OCI-LY3 (cell line): ENCODE measurements at regions not wholly inside any gene's neighbourhood (a gene's known extent, or its start where the extent isn't known, plus 50 kb on each side); places are given as distances from the start of the nearest gene placed in this dataset.

Source experiments
- H2AFZ ChIP-seq: fragments of 200-600, 300-600 bp; shearing (Covaris generic); 2 replicates; pipeline ENCODE4 v1.6.0; 2014; ENCODE audit warnings: antibody characterized with exemption, low read depth, low read length
- H3K27ac ChIP-seq: fragments of 200-600, 300-600 bp; sonication (generic); 2 replicates; pipeline ENCODE4 v1.5.1; 2014; ENCODE audit warnings: mild to moderate bottlenecking, low read length, moderate library complexity, mixed read lengths
- H3K27me3 ChIP-seq: fragments of 200-600, 300-600 bp; sonication (generic); 2 replicates; pipeline ENCODE4 v1.6.1; 2014; ENCODE audit warnings: low read depth, low read length, mixed read lengths
- H3K36me3 ChIP-seq: fragments of 200-600, 300-600 bp; sonication (generic); replicated peaks from 2 replicates; pipeline ENCODE3; 2014; ENCODE audit warnings: low read depth, low read length, mixed read lengths
- H3K4me1 ChIP-seq: fragments of 300-600, 200-600 bp; sonication (generic); 2 replicates; pipeline ENCODE4 v1.6.1; 2014; ENCODE audit warnings: low read length, mixed read lengths
- H3K4me2 ChIP-seq: fragments of 200-600, 300-600 bp; sonication (generic); 2 replicates; pipeline ENCODE4 v1.6.1; 2014; ENCODE audit warnings: low read length, mixed read lengths
- H3K4me3 ChIP-seq: fragments of 300-600, 200-600 bp; sonication (generic); 2 replicates; pipeline ENCODE4 v1.5.1; 2014; ENCODE audit warnings: antibody characterized with exemption, mild to moderate bottlenecking, low read length, moderate library complexity
- H3K79me2 ChIP-seq: fragments of 300-600, 200-600 bp; shearing (Covaris generic); 2 replicates; pipeline ENCODE4 v1.6.1; 2014; ENCODE audit warnings: mild to moderate bottlenecking, low read length, mixed read lengths
- H3K9ac ChIP-seq: fragments of 300-600, 200-600 bp; shearing (Covaris generic); 2 replicates; pipeline ENCODE4 v1.6.0; 2014; ENCODE audit warnings: mild to moderate bottlenecking, low read length, moderate library complexity
- H3K9me3 ChIP-seq: fragments of 200-600, 300-600 bp; shearing (Covaris generic); 2 replicates; pipeline ENCODE4 v1.6.1; 2014; ENCODE audit warnings: low read length, mixed read lengths; ENCODE audit not compliant: insufficient read depth
- H4K20me1 ChIP-seq: fragments of 200-600, 300-600 bp; sonication (generic); 2 replicates; pipeline ENCODE4 v1.6.1; 2016; ENCODE audit warnings: low read length, mixed read lengths; ENCODE audit not compliant: insufficient read depth
- EZH2phosphoT487 ChIP-seq: fragments of 200-600 bp; shearing (Covaris generic); IDR thresholded peaks from 2 replicates; pipeline ENCODE4 v1.6.1; 2018; ENCODE audit warnings: antibody characterized with exemption, mixed run types, low read depth
- TF ChIP-seq, protein P1 (sequence below): fragments of 200-600, 300-600 bp; sonication (generic); IDR thresholded peaks from 2 replicates; pipeline ENCODE4 v1.5.1; 2014; ENCODE audit warnings: antibody characterized with exemption, low read length, low read depth

DNA sequence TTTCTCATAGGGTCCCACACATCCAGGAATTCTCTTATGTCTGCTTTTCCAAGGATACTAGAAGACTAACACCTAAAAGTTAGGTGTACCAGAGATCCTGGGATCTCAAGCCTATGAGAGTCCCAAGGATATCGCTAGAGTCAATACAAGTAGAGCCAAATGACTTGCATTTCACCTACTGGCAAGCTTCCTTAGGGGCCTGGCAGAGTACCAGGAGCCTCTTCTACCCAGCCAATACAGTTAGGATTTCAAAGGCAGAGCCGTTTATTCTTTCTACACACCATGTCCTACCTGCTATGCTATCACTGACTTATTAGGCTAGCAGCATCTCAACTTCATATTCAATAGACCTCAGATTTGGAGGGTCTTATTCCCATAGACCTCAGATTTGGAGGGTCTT is 53.5 kb upstream of the UNC5B start:
- no peaks in the 10 kb centered on the region for H3K27me3 ChIP-seq
- H3K4me3 ChIP-seq, result no peak overlapping the region
- H3K36me3 ChIP-seq, result no peaks in the 10 kb centered on the region
- H4K20me1 ChIP-seq, result no peaks in the 10 kb centered on the region
- H3K9me3 ChIP-seq, result no peaks in the 10 kb centered on the region
- no peak overlapping the region for H3K27ac ChIP-seq
- no peak overlapping the region for H2AFZ ChIP-seq
- peaks cover 9% of the 10 kb centered on the region for H3K4me1 ChIP-seq
- TF ChIP-seq, protein P1, sequence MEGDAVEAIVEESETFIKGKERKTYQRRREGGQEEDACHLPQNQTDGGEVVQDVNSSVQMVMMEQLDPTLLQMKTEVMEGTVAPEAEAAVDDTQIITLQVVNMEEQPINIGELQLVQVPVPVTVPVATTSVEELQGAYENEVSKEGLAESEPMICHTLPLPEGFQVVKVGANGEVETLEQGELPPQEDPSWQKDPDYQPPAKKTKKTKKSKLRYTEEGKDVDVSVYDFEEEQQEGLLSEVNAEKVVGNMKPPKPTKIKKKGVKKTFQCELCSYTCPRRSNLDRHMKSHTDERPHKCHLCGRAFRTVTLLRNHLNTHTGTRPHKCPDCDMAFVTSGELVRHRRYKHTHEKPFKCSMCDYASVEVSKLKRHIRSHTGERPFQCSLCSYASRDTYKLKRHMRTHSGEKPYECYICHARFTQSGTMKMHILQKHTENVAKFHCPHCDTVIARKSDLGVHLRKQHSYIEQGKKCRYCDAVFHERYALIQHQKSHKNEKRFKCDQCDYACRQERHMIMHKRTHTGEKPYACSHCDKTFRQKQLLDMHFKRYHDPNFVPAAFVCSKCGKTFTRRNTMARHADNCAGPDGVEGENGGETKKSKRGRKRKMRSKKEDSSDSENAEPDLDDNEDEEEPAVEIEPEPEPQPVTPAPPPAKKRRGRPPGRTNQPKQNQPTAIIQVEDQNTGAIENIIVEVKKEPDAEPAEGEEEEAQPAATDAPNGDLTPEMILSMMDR, result no peak
- no peak for TF ChIP-seq EZH2phosphoT487
- H3K4me2 ChIP-seq, result no peak overlapping the region
- no peaks in the 10 kb centered on the region for H3K79me2 ChIP-seq
- H3K9ac ChIP-seq, result no peak overlapping the region

DNA sequence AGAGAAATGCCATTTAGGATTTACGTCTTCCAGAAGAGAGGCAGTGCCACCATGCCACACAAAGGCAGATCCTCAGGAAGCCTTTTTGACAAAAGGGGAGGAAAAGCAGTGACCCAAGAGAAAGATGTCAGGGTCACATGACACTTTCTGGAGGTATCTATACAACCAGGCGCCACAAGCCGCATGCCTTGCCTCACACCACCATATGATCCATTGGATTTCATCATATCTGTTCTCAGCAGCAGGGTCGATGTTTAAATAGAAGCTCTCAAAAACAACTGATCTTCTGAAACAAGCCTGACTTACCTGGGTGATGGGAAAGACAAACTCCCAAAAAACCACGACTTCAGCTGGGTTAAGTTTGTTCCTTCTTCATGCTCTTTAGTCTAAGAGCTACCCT is 52.5 kb upstream of the UNC5B start:
- Histone ChIP-seq H3K4me1 (peaks cover 9% of the 10 kb centered on the region), H2AFZ (no peak overlapping the region), H3K9me3 (no peaks in the 10 kb centered on the region), H3K4me2 (no peak overlapping the region), H3K27me3 (no peaks in the 10 kb centered on the region), H3K9ac (no peak overlapping the region), H3K4me3 (no peak overlapping the region), H4K20me1 (no peaks in the 10 kb centered on the region), H3K27ac (no peak overlapping the region), H3K36me3 (no peaks in the 10 kb centered on the region), H3K79me2 (no peaks in the 10 kb centered on the region)
- TF ChIP-seq, protein P1, result no peak
- no peak for TF ChIP-seq EZH2phosphoT487

DNA sequence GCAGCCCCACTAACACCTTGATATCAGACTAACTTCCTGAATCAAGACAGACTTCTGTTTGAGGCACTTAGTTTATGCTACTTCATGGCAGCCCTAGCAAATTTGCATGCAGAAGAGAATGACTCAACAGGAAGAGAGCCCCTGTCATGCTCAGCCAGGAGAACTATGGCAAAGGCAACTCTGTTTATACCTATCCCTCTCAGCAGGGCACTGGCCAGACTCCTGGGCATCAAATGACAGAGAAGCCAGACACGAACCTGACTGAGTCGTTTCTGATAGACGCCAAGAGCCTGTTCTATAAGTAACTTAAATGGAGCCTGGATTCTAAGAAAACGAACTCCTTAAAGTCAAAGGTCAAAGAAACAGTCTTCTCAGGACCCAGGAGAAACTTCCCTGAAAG is 50.9 kb upstream of the UNC5B start:
- H2AFZ ChIP-seq, result no peak overlapping the region

More for the DNA sequence above, 50.9 kb upstream of the UNC5B start:
- Histone ChIP-seq H4K20me1 (no peaks in the 10 kb centered on the region), H3K9me3 (no peaks in the 10 kb centered on the region), H3K4me2 (0 out of 2 replicates have a peak overlapping the region, but pooled peaks have one; percentile 7), H3K79me2 (no peaks in the 10 kb centered on the region), H3K27me3 (0 out of 2 replicates have a peak, but pooled peaks cover under 1% of the 10 kb centered on the region), H3K4me3 (no peak overlapping the region), H3K27ac (no peak overlapping the region), H3K4me1 (peaks cover 9% of the 10 kb centered on the region), H3K36me3 (no peaks in the 10 kb centered on the region), H3K9ac (no peak overlapping the region)
- TF ChIP-seq, protein P1, result no peak
- no peak for TF ChIP-seq EZH2phosphoT487
